NCI-H1105 treated with DMSO at 0.1 percent for 48 hours (cell line): ENCODE measurements at regions not wholly inside any gene's neighbourhood (a gene's known extent, or its start where the extent isn't known, plus 50 kb on each side); places are given as distances from the start of the nearest gene placed in this dataset.
"Not testable (repeated sequence)": the region's sequence is repeated elsewhere in the genome, so short reads cannot be mapped to it uniquely, and the experiment has no call there.

Source experiments
- DNase-seq: peaks from one replicate; lab custom pipeline; 2025; lab: John Stamatoyannopoulos, UW

- no peak for DNase-seq
Observed at GRCh38 chr21:15278279-15278678, 213.5 kb upstream of the NRIP1 start.

- DNase-seq, result no peak
Observed at GRCh38 chr21:15278851-15279250, 214.1 kb upstream of the NRIP1 start.

DNA sequence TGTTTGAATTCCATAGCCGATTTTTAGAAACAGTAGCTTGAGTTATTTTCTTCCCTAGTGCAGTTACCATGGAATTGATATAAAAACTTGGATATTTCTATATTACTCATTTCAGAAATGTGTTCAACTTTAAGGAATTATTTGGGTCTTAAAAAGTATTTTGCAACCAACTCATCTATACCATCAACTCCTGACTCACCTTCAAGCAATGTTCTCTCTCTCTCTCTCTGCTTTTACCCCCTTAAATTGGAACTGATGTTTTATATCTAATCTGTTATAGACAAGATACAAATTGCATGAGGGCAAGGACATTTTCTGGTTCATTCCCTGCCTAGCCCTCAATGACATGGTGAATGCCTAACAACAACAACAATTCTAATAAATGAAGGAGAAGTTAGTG is 214.7 kb upstream of the NRIP1 start:
- no peak for DNase-seq

DNA sequence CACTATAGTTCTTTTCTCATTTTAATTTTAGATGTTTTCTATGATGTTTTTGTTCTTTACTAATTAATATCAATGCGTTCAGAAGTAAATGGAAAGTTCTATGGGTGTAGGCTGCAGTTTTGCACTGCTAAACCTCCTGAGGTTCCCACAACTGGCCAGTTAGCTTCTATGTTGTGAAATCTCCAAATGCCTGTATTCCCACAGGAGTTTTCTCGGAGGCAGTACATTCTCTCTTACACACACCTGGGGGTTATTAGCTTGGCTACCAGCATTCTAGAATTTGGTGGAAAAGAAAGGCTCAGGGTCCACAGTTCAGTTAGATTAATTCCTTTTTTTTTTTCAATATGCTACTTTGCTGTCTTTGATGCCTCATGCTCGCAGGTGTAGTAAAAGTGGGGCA is 216.9 kb upstream of the NRIP1 start:
- DNase-seq, result no peak

DNA sequence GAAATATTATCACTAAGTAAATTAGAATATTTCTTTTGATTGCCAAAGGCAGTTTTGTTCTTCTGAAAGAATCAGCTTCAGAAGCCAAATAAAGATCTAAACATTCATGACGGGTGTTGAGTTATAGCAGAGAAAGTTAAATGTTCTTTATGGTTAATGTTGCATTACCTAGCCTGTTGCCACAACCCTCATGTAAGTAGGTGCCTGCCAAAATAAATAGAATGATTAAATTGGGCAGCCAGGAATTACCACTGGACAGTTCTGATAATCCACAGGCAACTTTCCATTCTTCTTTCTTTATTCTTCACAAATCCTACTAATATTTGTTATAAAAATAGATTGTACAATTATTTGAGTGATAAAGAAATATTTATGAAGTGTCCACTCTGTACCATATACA is 217.9 kb upstream of the NRIP1 start:
- no peak for DNase-seq

- DNase-seq, result no peak
Observed at GRCh38 chr21:15283138-15283537, 218.3 kb upstream of the NRIP1 start.

- no peak for DNase-seq
Observed at GRCh38 chr21:15283789-15284188, 219.0 kb upstream of the NRIP1 start.

DNA sequence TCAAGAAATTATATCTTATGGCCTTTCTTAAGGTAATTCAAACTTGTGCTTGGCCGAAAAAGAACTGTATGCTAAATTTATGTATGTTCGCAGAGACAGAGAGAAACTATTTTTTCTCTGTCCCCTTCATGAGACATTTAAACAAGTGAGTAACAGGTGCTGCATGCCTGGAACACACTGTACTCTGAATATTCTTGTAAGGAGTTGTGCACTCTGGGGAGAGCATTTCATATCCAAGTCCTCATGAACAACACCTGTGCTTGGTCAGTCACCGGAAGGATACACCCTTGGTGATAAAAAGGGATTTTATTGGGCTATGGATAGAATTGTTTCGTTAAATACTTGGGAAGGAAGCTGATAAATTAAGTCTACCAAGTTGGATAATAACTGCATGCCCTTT is 220.8 kb upstream of the NRIP1 start:
- no peak for DNase-seq

GRCh38 chr21:15289246-15289645 is 224.4 kb upstream of the NRIP1 start:
- no peak for DNase-seq

- peak; percentile 88 for DNase-seq
Observed at GRCh38 chr21:15289896-15290841, 225.4 kb upstream of the NRIP1 start.

GRCh38 chr21:15291621-15292266 is 226.9 kb upstream of the NRIP1 start:
- no peak for DNase-seq

- DNase-seq, result no peak
Observed at GRCh38 chr21:15293240-15293639, 228.4 kb upstream of the NRIP1 start.

DNA sequence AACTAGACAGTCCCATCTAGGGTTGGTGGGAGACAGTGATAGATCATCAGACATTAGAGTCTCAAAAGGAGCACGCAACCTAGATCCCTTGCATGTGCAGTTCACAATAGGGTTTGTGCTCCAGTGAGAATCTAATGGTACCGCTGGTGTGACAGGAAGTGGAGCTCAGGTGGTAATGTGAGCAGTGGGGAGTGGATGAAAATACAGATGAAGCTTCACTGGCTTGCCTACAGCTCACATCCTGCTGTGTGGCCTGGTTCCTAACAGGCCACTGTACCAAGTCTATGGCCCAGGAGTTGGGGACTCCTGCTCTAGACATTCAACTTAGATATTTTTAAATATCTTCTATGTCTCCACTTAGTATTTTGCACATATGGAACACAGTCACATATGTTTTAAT is 231.1 kb upstream of the NRIP1 start:
- no peak for DNase-seq

GRCh38 chr21:15297824-15298223 is 233.0 kb upstream of the NRIP1 start:
- DNase-seq, result no peak

GRCh38 chr21:15298306-15298705 is 233.5 kb upstream of the NRIP1 start:
- DNase-seq, result no peak

DNA sequence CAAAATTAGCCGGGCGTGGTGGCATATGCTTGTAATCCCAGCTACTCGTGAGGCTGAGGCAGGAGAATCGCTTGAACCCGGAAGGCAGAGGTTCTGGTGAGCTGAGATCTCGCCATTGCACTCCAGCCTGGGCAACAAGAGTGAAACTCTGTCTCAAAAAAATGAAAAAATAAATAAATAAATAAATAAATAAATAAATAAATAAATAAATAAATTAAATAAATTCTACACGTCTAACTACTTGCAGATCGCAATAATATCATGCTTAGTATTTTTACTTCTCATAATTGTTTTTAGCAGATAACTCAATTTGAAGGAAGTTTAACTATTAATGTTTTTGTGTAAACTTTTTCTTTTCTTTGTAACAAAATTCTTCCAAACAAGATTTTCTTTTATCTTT is 234.0 kb upstream of the NRIP1 start:
- not testable (repeated sequence) for DNase-seq

GRCh38 chr21:15300131-15300530 is 235.3 kb upstream of the NRIP1 start:
- no peak for DNase-seq

DNA sequence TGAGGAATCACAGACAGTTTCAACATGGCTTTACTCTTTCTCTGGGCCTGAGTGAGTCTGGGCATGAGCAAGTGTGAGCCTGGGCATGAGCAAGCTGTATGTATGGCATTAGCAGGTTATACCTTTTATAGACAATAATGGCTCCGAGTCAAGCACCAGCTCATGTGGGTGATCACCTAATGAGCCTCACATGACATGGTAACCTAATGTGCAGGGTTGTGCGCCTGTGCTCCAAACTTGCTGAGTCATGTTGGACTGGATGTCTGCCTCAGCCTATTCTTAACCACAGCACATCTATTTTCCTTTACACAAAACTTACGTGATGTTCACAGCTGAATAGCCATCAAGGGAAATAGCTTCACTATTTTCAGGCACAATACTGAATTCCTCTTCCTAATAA is 236.2 kb upstream of the NRIP1 start:
- no peak for DNase-seq

GRCh38 chr21:15301736-15302135 is 236.9 kb upstream of the NRIP1 start:
- no peak for DNase-seq

GRCh38 chr21:15306271-15306670 is 241.5 kb upstream of the NRIP1 start:
- DNase-seq, result no peak

- no peak for DNase-seq
Observed at GRCh38 chr21:15308333-15308732, 243.5 kb upstream of the NRIP1 start.

GRCh38 chr21:15309022-15309590 is 244.3 kb upstream of the NRIP1 start:
- no peak for DNase-seq

DNA sequence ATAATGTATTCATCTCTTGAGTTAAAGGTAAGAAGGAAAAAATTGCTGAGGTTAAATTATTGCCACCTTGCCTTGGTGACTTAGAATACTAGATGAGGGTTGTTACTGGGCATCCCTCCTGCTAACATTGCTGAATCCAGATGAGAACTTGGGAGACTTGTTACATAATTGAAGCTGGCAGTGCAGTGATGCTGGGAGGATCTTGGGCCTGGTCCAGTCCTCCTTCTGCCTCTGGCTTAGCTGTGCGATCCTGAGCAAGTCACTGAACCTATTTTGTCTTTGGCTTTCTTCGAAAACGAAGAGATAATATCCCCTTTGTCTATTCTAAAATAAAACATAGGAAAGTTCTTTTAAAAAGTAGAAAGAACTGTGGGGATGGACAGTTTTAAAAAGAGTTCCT is 244.9 kb upstream of the NRIP1 start:
- no peak for DNase-seq
